ENCODE measurements at regions not wholly inside any gene's neighbourhood (a gene's known extent, or its start where the extent isn't known, plus 50 kb on each side); places are given as distances from the start of the nearest gene placed in this dataset.
A peak's percentile ranks its signal among the peaks of the same experiment; 100 is the strongest.

DNA sequence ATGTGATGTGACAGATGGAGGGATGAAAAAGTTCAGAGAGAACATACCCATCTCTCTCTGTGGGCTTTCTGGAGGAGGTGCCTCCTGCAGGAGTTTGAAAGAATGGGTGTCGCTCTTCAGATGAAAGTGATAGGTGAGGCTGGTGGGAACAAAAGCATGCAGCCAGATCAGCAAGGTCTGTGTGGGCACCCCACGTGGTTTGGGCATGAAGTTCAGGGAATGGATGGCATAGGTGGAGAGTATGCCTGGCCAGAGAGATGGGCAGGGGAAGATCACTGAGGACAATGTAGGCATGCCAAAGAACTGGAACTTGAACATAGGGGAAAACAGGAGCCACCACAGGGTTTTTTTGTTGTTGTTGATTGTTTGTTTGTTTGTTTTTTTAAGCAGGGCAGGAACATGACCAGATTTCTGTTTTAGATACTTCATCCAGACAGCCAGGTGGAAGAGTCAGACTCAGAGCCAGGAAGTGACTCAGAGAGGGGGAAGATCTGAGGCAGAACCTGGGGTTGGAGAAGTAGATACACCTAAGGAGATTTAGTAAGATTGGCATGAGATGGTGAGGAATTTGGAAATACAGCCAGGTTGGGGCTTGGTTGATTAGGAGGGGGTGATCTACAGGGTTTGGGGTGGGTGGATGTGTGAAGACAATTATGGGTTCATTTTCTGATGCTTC is 64.8 kb upstream of the CLSTN2 start:
- no peak for DNase-seq

DNA sequence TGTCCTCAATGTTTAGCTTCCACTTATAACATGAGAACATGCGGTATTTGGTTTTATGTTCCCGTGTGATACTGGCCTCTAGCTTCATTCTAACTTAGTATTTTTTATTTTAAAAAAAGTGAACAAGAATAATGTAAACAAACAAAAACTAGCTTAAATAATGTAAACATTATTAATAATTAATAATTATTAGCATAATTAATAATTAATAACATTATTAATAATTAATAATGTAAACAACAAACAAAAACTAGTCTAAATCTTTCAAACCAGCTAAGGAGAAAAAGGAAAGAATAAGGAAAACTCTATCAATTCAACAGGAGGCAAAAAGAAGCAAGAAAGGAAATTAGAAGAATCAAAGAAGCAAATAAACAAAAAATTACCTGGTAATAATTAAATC is 66.2 kb upstream of the CLSTN2 start:
- no peak for DNase-seq

DNA sequence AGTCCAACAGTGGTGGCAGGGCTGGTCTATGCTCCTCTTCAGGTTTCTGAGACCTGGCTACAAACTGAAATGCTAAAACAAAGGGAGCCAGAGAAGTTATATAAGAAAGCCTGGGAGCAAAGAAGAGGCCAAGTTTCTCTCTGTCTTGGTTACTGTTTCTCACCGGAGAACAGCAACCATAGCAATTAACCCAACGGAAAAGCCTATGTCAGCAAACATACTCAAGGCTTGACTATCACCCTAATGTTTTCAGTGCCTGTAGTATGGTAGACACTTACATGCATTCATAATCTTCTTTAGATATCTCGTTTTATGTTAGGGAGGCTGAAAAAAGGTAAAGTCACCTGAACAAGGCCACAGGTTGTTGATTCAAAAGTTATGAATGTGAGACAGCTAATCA is 86.3 kb upstream of the CLSTN2 start:
- no peak for DNase-seq

DNA sequence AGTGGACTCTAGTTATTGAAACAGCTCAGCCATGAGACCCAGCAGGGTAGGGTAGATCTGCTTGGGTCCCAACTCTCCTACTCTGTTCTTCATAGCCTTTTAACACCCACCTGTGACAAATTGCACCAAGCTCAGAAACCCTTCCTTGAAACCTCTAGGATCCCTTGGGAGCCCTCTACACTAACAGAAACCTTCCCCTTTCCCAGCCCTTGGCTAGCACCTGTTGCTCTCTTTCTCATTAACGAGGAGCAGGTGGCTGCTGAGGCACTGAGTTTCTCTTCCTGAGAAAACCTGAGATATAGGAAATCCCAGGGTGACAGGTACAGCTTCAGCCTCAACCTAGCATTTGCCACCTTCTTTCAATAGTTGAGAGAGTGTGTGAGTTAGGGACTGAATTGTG is 88.3 kb upstream of the CLSTN2 start:
- DNase-seq, result no peak

GRCh38 chr3:139839659-139840058 is 95.3 kb upstream of the CLSTN2 start:
- no peak for DNase-seq

DNA sequence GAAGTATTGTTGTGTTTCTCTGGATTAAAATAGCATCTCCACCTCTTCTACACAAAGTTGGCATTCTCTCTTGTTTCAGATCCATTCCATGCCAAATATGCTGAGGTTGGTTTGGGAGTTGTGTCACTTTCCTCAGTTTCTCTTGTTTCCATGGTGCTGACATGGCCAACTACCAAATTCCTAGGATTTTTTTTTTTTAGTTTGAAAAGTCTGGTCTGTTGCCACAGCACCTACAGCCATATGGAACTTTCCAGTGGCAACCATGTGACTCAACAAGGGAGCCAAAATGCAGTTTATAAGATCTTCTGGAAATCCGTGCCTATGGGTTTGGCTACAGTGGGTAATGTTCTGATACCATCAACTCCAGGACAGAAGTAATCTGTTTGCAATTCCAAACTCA is 96.0 kb upstream of the CLSTN2 start:
- no peak for DNase-seq

- no peak for DNase-seq
These were observed 96.6 kb upstream of the CLSTN2 start for GRCh38 chr3:139838269-139838957.

GRCh38 chr3:139836698-139837464 is 98.1 kb upstream of the CLSTN2 start:
- no peak for DNase-seq

DNA sequence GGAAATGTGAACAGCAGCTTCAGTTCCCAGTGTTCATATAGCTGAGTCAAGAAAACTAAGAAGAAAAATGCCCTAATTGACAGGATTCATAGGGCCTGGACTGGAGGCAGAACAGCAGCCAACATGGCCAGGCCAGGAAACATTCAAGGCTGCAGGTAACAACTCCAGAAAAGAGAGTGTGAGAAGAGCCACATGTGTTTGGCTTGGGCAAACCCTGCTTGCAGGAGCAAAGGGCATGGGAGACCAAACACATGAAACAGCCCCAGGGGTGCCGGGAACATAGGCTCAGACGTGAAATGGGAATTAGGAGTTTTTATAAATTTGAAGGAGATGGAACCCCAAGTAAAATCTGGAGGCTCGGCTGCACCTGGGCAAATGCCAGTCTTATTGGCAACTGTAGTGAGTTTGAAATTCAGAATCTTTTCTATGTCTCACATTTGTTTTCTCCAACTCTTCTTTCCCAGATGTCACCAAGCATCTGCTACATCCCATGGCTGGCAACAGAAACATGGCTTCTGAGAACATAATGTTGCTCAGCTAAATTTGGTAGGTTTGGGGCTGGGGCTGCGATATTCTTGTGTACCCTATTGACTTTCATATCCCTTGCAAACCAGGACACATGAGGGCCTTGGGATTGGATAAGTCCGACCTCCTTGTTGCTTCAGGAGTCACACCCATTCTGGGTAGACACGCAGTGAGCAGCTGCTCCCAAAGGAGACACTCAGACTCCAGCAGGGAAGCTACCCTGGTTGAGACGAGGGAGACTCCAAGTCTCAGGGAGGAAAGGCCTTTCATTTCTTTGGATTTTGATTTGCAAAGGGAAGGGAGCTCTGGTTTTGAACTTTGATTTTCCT is 98.9 kb upstream of the CLSTN2 start:
- no peak for DNase-seq

GRCh38 chr3:139832998-139833397 is 102.0 kb upstream of the CLSTN2 start:
- DNase-seq, result no peak

GRCh38 chr3:139830817-139831216 is 104.2 kb upstream of the CLSTN2 start:
- peak; percentile 87 for DNase-seq

DNA sequence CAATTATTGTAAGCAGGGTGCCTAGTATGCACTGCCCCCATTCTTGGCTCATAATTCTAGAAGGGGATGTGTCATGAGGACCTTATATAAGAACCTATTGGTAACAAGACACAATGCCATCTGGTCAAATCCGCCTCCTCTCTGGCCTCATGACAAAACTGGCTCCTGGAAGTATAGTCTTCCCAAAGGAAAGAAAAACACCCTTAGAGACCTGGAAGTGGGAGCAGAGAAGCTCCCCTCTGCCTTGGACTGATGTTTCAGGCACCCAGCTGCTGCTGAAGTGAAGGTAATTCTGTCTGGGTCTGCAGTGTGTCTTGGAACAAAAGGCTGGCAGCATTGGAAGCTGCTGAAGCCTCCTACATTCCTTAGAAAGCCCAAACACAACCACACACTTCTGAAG is 107.2 kb upstream of the CLSTN2 start:
- DNase-seq, result no peak

- DNase-seq, result no peak
These were observed 110.1 kb upstream of the CLSTN2 start for GRCh38 chr3:139824864-139825263.

DNA sequence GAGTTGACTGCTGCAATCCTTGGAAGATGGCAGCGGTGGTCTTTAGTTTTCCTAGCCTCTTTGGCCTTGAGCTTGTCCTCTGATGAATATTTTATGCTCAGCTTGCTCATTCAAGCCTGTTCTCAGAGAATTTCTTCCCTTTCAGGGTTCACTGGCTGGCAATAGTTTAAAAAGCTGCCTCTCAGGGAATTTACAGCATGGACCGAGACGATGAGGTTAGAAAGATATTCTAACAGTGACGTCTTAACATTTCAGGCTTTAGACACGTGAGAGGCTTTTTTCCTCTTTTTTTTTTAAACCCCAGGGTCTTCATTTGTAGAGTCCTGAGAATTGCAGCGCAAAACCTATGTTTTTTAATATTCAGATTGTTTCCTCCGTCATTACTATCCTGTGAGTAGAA is 120.3 kb upstream of the CLSTN2 start:
- DNase-seq, result no peak

- no peak for DNase-seq
These were observed 123.7 kb upstream of the CLSTN2 start for GRCh38 chr3:139811331-139811730.

GRCh38 chr3:139808201-139808600 is 126.8 kb upstream of the CLSTN2 start:
- no peak for DNase-seq

DNA sequence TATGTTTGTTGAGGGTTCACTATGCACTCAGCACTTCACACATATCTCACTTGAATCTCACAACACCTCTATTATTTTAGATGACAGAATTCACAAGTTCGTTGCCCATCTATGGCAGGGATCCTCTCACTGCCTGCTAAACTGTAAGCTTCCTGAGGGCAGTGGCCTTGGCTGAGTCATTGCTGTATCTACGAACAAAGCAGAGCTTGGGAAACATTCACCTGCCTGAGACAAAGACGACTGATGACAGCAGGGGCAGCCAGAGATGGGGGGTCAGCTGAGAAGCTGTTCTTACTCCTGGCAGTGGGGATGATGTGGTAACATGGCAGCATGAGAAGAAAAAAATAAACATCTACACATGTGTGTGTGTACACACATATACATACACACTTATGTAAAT is 125.5 kb upstream of the NMNAT3 start:
- no peak for DNase-seq

- no peak for DNase-seq
These were observed 120.1 kb upstream of the NMNAT3 start for GRCh38 chr3:139797724-139798343.

- no peak for DNase-seq
These were observed 116.9 kb upstream of the NMNAT3 start for GRCh38 chr3:139794469-139795265.

DNA sequence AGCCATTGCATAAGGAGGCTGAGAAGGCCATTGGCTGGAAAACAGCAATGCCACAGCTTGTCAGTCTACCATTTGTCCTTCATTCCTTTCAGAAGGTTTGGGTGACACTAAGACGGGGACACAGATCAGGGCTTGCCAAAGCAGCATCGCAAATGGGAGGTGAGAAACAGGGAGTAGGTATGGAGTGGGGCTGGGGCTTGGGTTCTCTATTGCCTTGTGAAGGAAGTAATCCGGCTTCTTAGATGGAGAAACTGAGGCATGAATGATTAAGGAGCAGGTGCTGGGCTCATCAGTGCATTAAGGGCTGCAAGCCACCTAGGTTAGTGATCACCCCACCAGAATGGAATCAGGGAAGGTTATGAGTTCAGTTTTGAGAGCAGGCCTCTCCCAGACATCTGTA is 115.6 kb upstream of the NMNAT3 start:
- no peak for DNase-seq

DNA sequence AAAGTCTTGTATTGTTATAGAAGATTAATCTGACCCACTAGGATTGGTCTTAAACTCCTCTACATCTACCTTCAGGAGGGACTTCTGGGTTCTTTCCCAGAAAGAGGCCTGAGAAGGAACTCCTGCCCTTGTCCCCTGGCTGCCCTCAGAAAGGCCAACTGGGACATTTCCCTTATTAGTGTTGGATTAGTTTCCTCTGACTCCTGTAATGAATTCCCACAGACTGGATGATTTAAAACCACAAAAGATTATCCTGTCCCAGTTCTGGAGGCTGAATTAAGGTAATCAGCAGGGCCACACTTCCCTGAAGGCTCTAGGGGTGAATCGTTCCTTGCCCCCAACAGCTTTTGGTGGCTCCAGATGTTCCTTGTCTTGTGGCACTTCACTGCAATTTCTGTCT is 102.8 kb upstream of the NMNAT3 start:
- no peak for DNase-seq

DNA sequence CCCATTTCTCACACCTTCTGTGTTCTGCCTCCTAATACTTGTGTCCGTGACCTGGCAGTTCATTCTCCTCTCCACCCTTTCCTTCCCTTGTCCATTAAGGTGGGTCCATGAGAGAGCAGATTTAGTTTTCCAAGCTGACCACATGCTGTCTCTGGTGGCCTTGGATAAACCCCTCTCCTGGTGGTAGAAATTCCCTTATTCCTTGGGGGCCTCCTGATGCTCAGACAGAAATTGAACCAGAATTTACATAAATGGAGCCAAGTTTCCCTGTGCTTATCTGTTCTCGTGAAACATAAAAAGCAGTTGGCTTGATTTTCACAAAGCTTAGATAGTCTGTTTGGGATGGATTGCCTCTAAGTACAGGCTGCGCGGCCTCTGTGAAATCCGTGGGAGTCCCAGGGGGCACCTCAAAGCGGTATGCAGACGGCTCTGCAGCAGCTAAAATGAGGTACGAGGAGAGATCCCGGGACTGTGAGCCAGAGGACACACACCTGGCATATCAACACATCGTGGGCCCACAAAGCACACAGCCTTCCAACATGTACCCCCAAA is 101.0 kb upstream of the NMNAT3 start:
- DNase-seq, result no peak

Measured in NCI-H524 treated with DMSO at 0.1 percent for 48 hours (cell line).